ENCODE measurements at regions not wholly inside any gene's neighbourhood (a gene's known extent, or its start where the extent isn't known, plus 50 kb on each side); places are given as distances from the start of the nearest gene placed in this dataset.

GRCh38 chr12:103197725-103198388 lies 240.4 kb downstream of the ASCL1 start:
- ATAC-seq, result peak in 1 of 2 donors; percentile 16
- no peak for DNase-seq
- intact Hi-C loops (cut with DNase I), result no loop called here
- no peaks in the 10 kb centered on the region for H3K27me3 ChIP-seq (ENCODE audit: control insufficient read depth, insufficient read depth)
- H3K9me3 ChIP-seq (ENCODE audit: control insufficient read depth, low read length), result no peaks in the 10 kb centered on the region
- H3K4me1 ChIP-seq (ENCODE audit: control insufficient read depth, insufficient read depth, low read length), result no peaks in the 10 kb centered on the region
- H3K27ac ChIP-seq (ENCODE audit: low read length), result no peak overlapping the region
- WGBS, result 79% methylated on average over 3 of the region's 3 CpGs
- H3K4me3 ChIP-seq (ENCODE audit: low read length), result no peak overlapping the region

- Histone ChIP-seq H3K4me1 (ENCODE audit: control insufficient read depth, insufficient read depth, low read length) (no peaks in the 10 kb centered on the region), H3K4me3 (ENCODE audit: low read length) (no peak overlapping the region), H3K9me3 (ENCODE audit: control insufficient read depth, low read length) (no peaks in the 10 kb centered on the region), H3K27ac (ENCODE audit: low read length) (no peak overlapping the region), H3K27me3 (ENCODE audit: control insufficient read depth, insufficient read depth) (no peaks in the 10 kb centered on the region)
- DNase-seq (no peak), ATAC-seq (no peak)
- intact Hi-C loops (cut with DNase I), result no loop called here
- WGBS, result 21% methylated on average over 2 of the region's 2 CpGs
These were observed 241.0 kb downstream of the ASCL1 start for GRCh38 chr12:103198499-103198898.

- H3K27me3 ChIP-seq (ENCODE audit: control insufficient read depth, insufficient read depth), result no peaks in the 10 kb centered on the region
- no peaks in the 10 kb centered on the region for H3K9me3 ChIP-seq (ENCODE audit: control insufficient read depth, low read length)
- ATAC-seq (no peak), DNase-seq (no peak)
- no peak overlapping the region for H3K27ac ChIP-seq (ENCODE audit: low read length)
- intact Hi-C loops (cut with DNase I), result no loop called here
- H3K4me3 ChIP-seq (ENCODE audit: low read length), result no peak overlapping the region
- 74% methylated on average over 3 of the region's 3 CpGs for WGBS
- H3K4me1 ChIP-seq (ENCODE audit: control insufficient read depth, insufficient read depth, low read length), result no peaks in the 10 kb centered on the region
These were observed 248.4 kb downstream of the ASCL1 start for GRCh38 chr12:103205906-103206305.

GRCh38 chr12:103207936-103208335 lies 250.5 kb downstream of the ASCL1 start:
- Histone ChIP-seq H3K4me3 (ENCODE audit: low read length) (no peak overlapping the region), H3K9me3 (ENCODE audit: control insufficient read depth, low read length) (no peaks in the 10 kb centered on the region), H3K27ac (ENCODE audit: low read length) (no peak overlapping the region), H3K27me3 (ENCODE audit: control insufficient read depth, insufficient read depth) (no peaks in the 10 kb centered on the region), H3K4me1 (ENCODE audit: control insufficient read depth, insufficient read depth, low read length) (no peaks in the 10 kb centered on the region)
- intact Hi-C loops (cut with DNase I), result no loop called here
- 45% methylated on average over 6 of the region's 6 CpGs for WGBS
- no peak for DNase-seq
- no peak for ATAC-seq

GRCh38 chr12:103241184-103241583 lies 254.6 kb downstream of the C12orf42 start:
- H3K4me1 ChIP-seq (ENCODE audit: control insufficient read depth, insufficient read depth, low read length), result no peaks in the 10 kb centered on the region
- H3K27ac ChIP-seq (ENCODE audit: low read length), result no peak overlapping the region
- WGBS, result 86% methylated on average over 2 of the region's 2 CpGs
- ATAC-seq (no peak), DNase-seq (no peak)
- intact Hi-C loops (cut with DNase I), result no loop called here
- H3K4me3 ChIP-seq (ENCODE audit: low read length), result no peak overlapping the region
- H3K9me3 ChIP-seq (ENCODE audit: control insufficient read depth, low read length), result no peaks in the 10 kb centered on the region
- H3K27me3 ChIP-seq (ENCODE audit: control insufficient read depth, insufficient read depth), result no peaks in the 10 kb centered on the region

GRCh38 chr12:103244596-103244995 lies 251.2 kb downstream of the C12orf42 start:
- ATAC-seq, result no peak

GRCh38 chr12:103247531-103247930 lies 248.2 kb downstream of the C12orf42 start:
- DNase-seq, result no peak
- no peaks in the 10 kb centered on the region for H3K4me1 ChIP-seq (ENCODE audit: control insufficient read depth, insufficient read depth, low read length)
- ATAC-seq, result no peak
- no peak overlapping the region for H3K4me3 ChIP-seq (ENCODE audit: low read length)
- no peak overlapping the region for H3K27ac ChIP-seq (ENCODE audit: low read length)
- H3K9me3 ChIP-seq (ENCODE audit: control insufficient read depth, low read length), result no peaks in the 10 kb centered on the region
- intact Hi-C loops (cut with DNase I), result no loop called here
- no peaks in the 10 kb centered on the region for H3K27me3 ChIP-seq (ENCODE audit: control insufficient read depth, insufficient read depth)

More at GRCh38 chr12:103244596-103244995, 251.2 kb downstream of the C12orf42 start:
- Histone ChIP-seq H3K4me3 (ENCODE audit: low read length) (no peak overlapping the region), H3K9me3 (ENCODE audit: control insufficient read depth, low read length) (no peaks in the 10 kb centered on the region), H3K4me1 (ENCODE audit: control insufficient read depth, insufficient read depth, low read length) (no peaks in the 10 kb centered on the region), H3K27ac (ENCODE audit: low read length) (no peak overlapping the region), H3K27me3 (ENCODE audit: control insufficient read depth, insufficient read depth) (no peaks in the 10 kb centered on the region)
- no peak for DNase-seq
- intact Hi-C loops (cut with DNase I), result no loop called here

GRCh38 chr12:103249607-103250006 lies 246.2 kb downstream of the C12orf42 start:
- Histone ChIP-seq H3K27me3 (ENCODE audit: control insufficient read depth, insufficient read depth) (no peaks in the 10 kb centered on the region), H3K4me3 (ENCODE audit: low read length) (no peak overlapping the region), H3K27ac (ENCODE audit: low read length) (no peak overlapping the region), H3K4me1 (ENCODE audit: control insufficient read depth, insufficient read depth, low read length) (no peaks in the 10 kb centered on the region), H3K9me3 (ENCODE audit: control insufficient read depth, low read length) (no peaks in the 10 kb centered on the region)
- no peak for DNase-seq
- 75% methylated on average over 3 of the region's 3 CpGs for WGBS
- intact Hi-C loops (cut with DNase I), result no loop called here
- no peak for ATAC-seq

- 77% methylated on average over 1 of the region's 1 CpG for WGBS
- intact Hi-C loops (cut with DNase I), result no loop called here
- DNase-seq (no peak), ATAC-seq (no peak)
- no peak overlapping the region for H3K27ac ChIP-seq (ENCODE audit: low read length)
- no peaks in the 10 kb centered on the region for H3K9me3 ChIP-seq (ENCODE audit: control insufficient read depth, low read length)
- H3K4me1 ChIP-seq (ENCODE audit: control insufficient read depth, insufficient read depth, low read length), result no peaks in the 10 kb centered on the region
- no peak overlapping the region for H3K4me3 ChIP-seq (ENCODE audit: low read length)
- H3K27me3 ChIP-seq (ENCODE audit: control insufficient read depth, insufficient read depth), result no peaks in the 10 kb centered on the region
These were observed 245.3 kb downstream of the C12orf42 start for GRCh38 chr12:103250487-103250886.

All from right cardiac atrium (tissue), 5 donors.